GM13977 (cell line): ENCODE measurements at regions not wholly inside any gene's neighbourhood (a gene's known extent, or its start where the extent isn't known, plus 50 kb on each side); places are given as distances from the start of the nearest gene placed in this dataset.

Experiments
- DNase-seq: peaks from one replicate; pipeline ENCODE4 v3.0.0; 2012; ENCODE audit warnings: low spot score
- in situ Hi-C: fragments of 300-500 bp; cut with MboI; formaldehyde crosslinking; loops from one replicate; pipeline ENCODE4 v1.12.0; 2022; ENCODE audit warnings: low sequenced_read_pairs, low pct_unique_long_range_greater_than_20kb, mixed read lengths, inconsistent platforms; ENCODE audit not compliant: unreplicated experiment
- TF ChIP-seq, protein P1 (sequence below): IDR thresholded peaks from 2 replicates; pipeline ENCODE4 v1.5.1; 2012; ENCODE audit warnings: mild to moderate bottlenecking, control low read depth; ENCODE audit not compliant: insufficient read depth; ENCODE audit errors: extremely low read depth, missing control alignments

DNA sequence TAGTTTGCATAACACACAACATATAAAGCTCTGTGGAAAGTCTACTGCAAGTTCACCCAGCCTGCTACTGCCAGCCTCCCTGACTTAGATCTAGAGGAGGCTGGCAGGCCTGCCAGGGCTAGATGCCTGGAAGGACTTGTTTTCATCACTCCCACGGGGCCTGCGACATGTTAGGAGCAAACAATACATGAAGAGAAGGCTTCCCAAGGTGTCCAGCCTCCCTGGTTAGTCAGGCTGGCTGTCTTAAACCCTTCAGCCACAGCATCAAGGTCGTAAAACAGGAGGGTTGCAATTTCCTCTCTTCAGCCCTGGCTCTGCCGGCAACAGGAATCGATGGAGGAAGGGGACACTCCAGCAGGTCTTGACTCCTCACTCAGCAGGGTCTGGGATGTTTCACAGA lies 104.5 kb downstream of the NGF start:
- TF ChIP-seq, protein P1, sequence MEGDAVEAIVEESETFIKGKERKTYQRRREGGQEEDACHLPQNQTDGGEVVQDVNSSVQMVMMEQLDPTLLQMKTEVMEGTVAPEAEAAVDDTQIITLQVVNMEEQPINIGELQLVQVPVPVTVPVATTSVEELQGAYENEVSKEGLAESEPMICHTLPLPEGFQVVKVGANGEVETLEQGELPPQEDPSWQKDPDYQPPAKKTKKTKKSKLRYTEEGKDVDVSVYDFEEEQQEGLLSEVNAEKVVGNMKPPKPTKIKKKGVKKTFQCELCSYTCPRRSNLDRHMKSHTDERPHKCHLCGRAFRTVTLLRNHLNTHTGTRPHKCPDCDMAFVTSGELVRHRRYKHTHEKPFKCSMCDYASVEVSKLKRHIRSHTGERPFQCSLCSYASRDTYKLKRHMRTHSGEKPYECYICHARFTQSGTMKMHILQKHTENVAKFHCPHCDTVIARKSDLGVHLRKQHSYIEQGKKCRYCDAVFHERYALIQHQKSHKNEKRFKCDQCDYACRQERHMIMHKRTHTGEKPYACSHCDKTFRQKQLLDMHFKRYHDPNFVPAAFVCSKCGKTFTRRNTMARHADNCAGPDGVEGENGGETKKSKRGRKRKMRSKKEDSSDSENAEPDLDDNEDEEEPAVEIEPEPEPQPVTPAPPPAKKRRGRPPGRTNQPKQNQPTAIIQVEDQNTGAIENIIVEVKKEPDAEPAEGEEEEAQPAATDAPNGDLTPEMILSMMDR = no peak
- no peak for DNase-seq
- in situ Hi-C loops = no loop called here

DNA sequence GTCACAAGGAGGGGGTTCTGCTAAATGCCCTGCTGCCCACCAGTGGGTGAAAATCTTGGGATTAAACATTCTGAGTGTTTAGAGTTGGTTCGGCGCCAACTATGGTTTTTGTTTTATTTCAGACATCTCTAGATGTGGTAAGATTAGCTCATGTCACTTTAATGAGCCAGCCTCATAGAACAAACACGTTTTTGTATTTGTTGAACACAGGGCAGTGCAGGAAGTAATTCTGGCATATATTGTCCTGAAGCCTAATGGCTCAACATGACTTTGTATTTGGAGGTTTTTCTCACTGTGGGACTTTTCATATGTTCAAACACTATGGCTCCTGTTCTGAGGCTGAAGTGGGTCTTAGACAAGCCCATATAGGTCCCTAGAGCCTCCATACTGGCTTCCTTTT lies 107.8 kb downstream of the NGF start:
- no peak for DNase-seq
- in situ Hi-C loops = no loop called here
- TF ChIP-seq, protein P1 = no peak

DNA sequence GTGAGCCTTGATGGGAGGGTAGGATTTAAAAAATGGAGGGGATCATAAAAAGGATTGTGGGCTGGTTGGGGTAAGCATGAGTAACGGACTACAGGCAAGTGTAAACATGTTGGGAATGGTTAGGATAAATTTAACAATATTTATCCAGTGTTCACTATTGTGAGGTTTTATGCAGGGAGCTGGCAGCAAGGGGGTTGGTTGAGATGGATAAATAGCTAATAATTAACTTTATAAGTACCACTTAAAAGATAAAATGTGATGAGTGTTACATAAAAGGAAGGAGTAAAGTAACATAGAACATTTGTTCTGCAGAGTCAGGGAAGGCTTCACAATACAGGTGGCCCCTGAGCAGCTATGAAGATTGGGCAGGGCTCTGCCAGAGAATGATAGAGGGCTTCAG lies 109.0 kb downstream of the NGF start:
- in situ Hi-C loops = no loop called here
- no peak for DNase-seq
- TF ChIP-seq, protein P1 = no peak

DNA sequence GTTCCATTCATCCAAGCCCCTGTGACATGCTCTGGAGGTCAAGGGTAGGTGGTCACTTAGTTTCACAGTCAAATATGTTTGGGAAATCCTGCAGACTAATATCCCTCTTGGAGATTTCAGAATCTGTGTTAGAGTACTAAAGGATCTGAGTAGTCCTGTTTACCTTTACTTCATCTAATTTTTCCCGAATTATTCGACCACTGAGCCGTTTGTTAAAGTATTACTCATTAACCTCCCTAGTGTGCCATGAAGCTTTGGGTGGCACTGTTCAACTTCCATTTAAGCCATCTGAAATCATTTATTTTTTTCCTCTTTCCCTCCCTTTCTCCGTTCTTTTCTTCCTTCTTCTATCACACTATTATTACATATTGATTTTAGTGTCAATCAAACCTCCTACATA lies 109.9 kb downstream of the NGF start:
- DNase-seq = no peak
- TF ChIP-seq, protein P1 = no peak
- in situ Hi-C loops = no loop called here

DNA sequence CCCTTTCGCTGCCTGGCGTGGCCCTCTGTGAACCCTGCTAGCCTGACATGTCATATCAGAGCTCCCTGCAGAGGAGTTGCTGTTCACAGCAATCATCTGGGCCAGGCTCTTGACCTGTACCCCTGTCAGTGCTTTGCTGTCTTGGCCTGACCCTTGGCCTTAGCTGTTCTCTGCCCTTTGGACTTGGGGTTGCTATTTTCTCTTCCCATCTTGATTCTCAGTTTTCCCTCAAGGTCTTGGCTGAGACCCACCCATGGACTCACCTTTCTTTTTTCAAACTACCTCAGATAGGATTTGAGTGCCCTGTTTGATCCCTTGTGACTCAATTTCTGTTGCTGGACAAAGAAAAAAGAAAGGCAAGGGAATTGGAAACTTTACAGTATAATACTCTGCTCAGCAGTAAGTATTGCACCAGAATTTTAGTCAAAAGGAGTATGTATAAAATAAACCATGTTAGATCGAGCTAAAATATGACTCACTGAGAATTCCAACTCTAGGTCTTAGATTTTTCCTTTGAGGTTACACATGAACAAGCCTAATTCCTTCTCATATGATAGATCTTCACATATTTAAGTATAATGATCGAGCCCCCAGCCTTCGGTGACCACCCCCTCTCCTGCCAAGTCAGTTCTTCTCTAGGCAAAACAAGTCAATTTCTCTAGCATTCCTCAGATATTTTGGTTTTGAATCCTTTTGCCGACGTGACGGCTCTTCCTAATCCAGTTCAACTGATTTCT lies 110.5 kb downstream of the NGF start:
- in situ Hi-C loops = no loop called here
- DNase-seq = no peak
- TF ChIP-seq, protein P1 = no peak

DNA sequence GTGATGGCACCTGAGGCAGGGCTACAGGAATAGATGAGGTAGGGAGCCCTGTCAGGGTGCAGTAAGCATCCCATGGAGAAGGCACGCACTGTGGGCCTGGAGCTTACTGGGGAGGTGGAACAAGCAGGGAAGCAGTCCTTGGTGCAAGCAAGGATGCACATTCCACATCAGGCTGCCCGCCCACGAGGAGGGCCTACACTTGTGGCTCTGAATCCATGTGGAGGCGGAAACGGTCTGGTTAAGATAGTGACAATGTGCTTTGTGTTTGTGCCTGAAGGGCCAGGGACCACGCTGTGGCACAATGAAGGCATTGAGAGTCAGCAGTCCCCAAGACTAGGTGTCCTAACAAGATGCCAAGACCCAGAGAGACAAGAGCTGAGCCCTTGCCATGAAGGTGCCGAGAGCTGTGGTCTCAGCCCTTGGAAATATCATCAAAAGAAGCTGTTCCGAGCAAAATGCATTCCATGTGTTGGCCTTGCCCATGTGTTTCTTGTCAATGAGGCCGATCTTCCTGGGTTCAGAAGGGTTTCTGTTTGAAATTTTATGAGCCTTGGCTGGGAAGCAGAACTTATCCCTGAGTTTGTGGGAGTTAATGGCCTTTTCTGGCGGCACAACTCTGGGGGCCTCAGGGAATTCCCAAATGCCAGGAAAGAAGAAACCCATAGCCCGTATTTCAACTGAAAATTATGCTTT lies 111.9 kb downstream of the NGF start:
- in situ Hi-C loops = no loop called here
- TF ChIP-seq, protein P1 = no peak
- no peak for DNase-seq
